NT2/D1 (cell line): ENCODE measurements at regions not wholly inside any gene's neighbourhood (a gene's known extent, or its start where the extent isn't known, plus 50 kb on each side); places are given as distances from the start of the nearest gene placed in this dataset.
A peak's percentile ranks its signal among the peaks of the same experiment; 100 is the strongest.
"Not testable (repeated sequence)": the region's sequence is repeated elsewhere in the genome, so short reads cannot be mapped to it uniquely, and the experiment has no call there.

Experiments
- DNase-seq: peaks from one replicate; pipeline ENCODE4 v3.0.0-alpha.2; 2011; ENCODE audit warnings: low read depth, low spot score
- H3K27me3 ChIP-seq: 2 replicates; pipeline ENCODE4 v1.6.0; 2011; ENCODE audit warnings: mild to moderate bottlenecking; ENCODE audit not compliant: insufficient read length, insufficient read depth
- H3K36me3 ChIP-seq: 2 replicates; pipeline ENCODE4 v1.6.1; 2011; ENCODE audit warnings: mild to moderate bottlenecking, low read length, mixed read lengths; ENCODE audit not compliant: insufficient read depth, insufficient read length
- H3K4me1 ChIP-seq: 2 replicates; pipeline ENCODE4 v1.5.1; 2011; ENCODE audit not compliant: insufficient read depth, insufficient read length
- H3K4me3 ChIP-seq: 2 replicates; pipeline ENCODE4 v1.5.1; 2011; ENCODE audit warnings: low read depth; ENCODE audit not compliant: insufficient read length
- H3K9ac ChIP-seq: 2 replicates; pipeline ENCODE4 v1.6.0; 2011; ENCODE audit warnings: low read depth; ENCODE audit not compliant: insufficient read length
- H3K9me3 ChIP-seq: 2 replicates; pipeline ENCODE4 v1.5.1; 2011; ENCODE audit warnings: mild to moderate bottlenecking, low read length; ENCODE audit not compliant: insufficient read depth
- SUZ12 ChIP-seq: IDR thresholded peaks from 2 replicates; pipeline ENCODE4 v1.6.1; 2011; ENCODE audit not compliant: insufficient read length, insufficient read depth; ENCODE audit errors: extremely low read depth
- YY1 ChIP-seq: IDR thresholded peaks from 2 replicates; pipeline ENCODE4 v1.6.1; 2011; ENCODE audit not compliant: insufficient read length, insufficient read depth
- ZNF274 ChIP-seq: IDR thresholded peaks from 2 replicates; pipeline ENCODE4 v1.6.1; 2011; ENCODE audit warnings: mild to moderate bottlenecking, low read depth, low read length

- Histone ChIP-seq H3K4me3 (no peak overlapping the region), H3K9me3 (peaks cover under 1% of the 10 kb centered on the region; the same call in 1 of the 2 replicates), H3K36me3 (no peaks in the 10 kb centered on the region), H3K9ac (no peak overlapping the region), H3K27me3 (no peaks in the 10 kb centered on the region), H3K4me1 (peaks cover 9% of the 10 kb centered on the region)
- DNase-seq, result no peak
- no peak for TF ChIP-seq ZNF274
- no peak for TF ChIP-seq SUZ12
- TF ChIP-seq YY1, result no peak
Measured at GRCh38 chr2:195561116-195561921, 95.7 kb upstream of the SLC39A10 start.

- TF ChIP-seq SUZ12 (no peak), YY1 (no peak), ZNF274 (no peak)
- no peak overlapping the region for H3K9ac ChIP-seq
- H3K4me1 ChIP-seq, result peaks cover 9% of the 10 kb centered on the region
- no peaks in the 10 kb centered on the region for H3K36me3 ChIP-seq
- no peaks in the 10 kb centered on the region for H3K9me3 ChIP-seq
- no peak for DNase-seq
- no peaks in the 10 kb centered on the region for H3K27me3 ChIP-seq
- H3K4me3 ChIP-seq, result no peak overlapping the region
Measured at GRCh38 chr2:195560209-195560895, 96.7 kb upstream of the SLC39A10 start.

DNA sequence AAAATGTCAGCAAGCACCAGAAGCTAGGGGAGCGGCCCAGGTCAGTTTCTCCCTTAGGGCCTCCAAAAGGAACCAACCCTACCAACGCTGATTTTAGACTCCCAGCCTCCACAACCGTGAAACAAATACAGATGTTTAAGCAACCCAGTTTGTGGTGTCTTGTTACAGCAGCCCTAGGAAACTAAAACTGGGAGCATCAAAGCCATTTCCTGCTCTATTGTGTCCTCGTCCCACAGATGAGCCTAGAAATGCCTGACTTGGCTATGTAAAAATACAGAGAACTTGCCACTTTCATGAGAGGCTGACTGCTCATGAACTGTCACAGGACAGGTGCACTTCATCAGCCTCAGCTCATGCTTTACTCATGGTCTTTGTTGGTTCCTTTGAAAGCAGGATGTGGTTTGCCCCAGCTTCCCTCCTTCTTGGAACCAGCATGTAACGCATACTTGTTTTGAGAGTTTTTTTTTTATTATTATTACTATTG is 97.6 kb upstream of the SLC39A10 start:
- peak; percentile 22 for DNase-seq
- no peaks in the 10 kb centered on the region for H3K36me3 ChIP-seq
- H3K9me3 ChIP-seq, result no peaks in the 10 kb centered on the region
- H3K4me1 ChIP-seq, result peaks cover 9% of the 10 kb centered on the region
- H3K4me3 ChIP-seq, result no peak overlapping the region
- peak overlapping the region; percentile 10 for H3K9ac ChIP-seq
- TF ChIP-seq SUZ12, result no peak
- no peak for TF ChIP-seq ZNF274
- no peaks in the 10 kb centered on the region for H3K27me3 ChIP-seq

GRCh38 chr2:195555971-195556370 is 101.1 kb upstream of the SLC39A10 start:
- H3K27me3 ChIP-seq, result no peaks in the 10 kb centered on the region
- no peak overlapping the region for H3K4me3 ChIP-seq
- no peaks in the 10 kb centered on the region for H3K9me3 ChIP-seq
- H3K4me1 ChIP-seq, result peaks cover 9% of the 10 kb centered on the region
- no peaks in the 10 kb centered on the region for H3K36me3 ChIP-seq
- TF ChIP-seq YY1, result no peak
- TF ChIP-seq SUZ12, result no peak
- no peak for TF ChIP-seq ZNF274
- H3K9ac ChIP-seq, result no peak overlapping the region
- no peak for DNase-seq

- DNase-seq, result no peak
- H3K9ac ChIP-seq, result no peak overlapping the region
- H3K27me3 ChIP-seq, result no peaks in the 10 kb centered on the region
- H3K4me3 ChIP-seq, result no peak overlapping the region
- no peaks in the 10 kb centered on the region for H3K36me3 ChIP-seq
- peaks cover 7% of the 10 kb centered on the region; the same call in 1 of the 2 replicates for H3K9me3 ChIP-seq
- no peak for TF ChIP-seq ZNF274
- no peak for TF ChIP-seq YY1
- no peak for TF ChIP-seq SUZ12
- H3K4me1 ChIP-seq, result no peaks in the 10 kb centered on the region
Measured at GRCh38 chr2:195552581-195552980, 104.4 kb upstream of the SLC39A10 start.

DNA sequence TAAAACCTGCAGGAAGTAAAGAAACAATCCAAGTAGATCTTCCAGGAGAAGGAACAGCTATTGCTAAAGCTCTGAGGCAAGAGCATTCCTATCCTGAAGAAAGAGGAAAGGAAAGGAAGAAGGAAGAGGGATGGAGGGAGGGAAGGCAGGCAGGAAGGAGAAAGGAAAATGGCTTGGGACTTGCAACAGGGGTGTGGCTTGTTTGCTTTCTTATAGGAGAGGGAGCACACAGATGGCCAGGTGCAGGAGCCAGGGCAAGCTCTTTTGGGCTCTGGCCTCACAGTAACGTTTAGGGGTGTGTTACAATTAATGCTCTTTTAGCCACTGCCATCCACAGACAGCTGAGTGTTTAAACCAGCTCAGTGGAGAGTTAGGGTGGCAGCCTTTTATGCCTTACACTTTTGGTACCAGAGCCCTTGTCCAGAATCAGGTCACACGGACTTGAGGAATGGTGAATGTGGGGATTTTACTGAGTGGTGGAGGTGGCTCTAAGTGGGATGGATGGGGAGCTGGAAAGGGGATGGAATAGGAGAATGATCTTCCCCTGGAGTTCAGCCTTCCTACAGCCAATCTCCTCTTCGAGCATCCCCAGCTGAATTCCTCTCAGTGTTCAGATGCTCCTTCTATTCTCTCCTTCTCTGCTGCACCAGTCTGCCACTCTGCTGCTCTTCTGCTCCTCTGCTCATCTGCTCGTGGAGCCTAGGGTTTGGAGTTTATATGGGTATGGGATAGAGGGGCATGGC is 108.7 kb upstream of the SLC39A10 start:
- Histone ChIP-seq H3K9me3 (peaks cover 12% of the 10 kb centered on the region; the same call in 1 of the 2 replicates), H3K4me1 (no peaks in the 10 kb centered on the region), H3K9ac (no peak overlapping the region), H3K4me3 (no peak overlapping the region), H3K27me3 (no peaks in the 10 kb centered on the region), H3K36me3 (no peaks in the 10 kb centered on the region)
- TF ChIP-seq YY1 (no peak), ZNF274 (no peak), SUZ12 (no peak)
- no peak for DNase-seq

DNA sequence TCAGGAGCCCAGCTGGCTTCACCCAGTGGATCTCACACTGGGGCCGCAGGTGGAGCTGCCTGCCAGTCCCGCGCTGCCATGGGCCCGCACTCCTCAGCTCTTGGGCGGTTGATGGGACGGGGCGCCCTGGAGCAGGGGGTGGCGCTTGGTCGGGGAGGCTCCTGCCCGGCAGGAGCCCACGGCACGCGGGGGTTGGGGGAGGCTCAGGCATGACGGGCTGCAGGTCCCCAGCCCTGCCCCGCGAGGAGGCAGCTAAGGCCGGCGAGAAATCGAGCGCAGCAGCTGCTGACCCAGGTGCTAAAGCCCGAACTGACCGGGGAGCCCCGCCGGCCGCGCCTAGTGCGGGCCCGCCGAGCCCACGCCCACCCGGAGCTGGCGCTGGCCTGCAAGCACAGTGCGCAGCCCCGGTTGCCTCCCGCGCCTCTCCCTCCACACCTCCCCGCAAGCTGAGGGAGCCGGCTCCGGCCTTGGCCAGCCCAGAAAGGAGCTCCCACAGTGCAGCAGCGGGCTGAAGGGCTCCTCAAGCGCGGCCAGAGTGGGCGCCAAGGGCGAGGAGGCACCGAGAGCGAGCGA is 109.7 kb upstream of the SLC39A10 start:
- DNase-seq, H3K4me3 ChIP-seq, H3K36me3 ChIP-seq, H3K27me3 ChIP-seq, H3K9ac ChIP-seq, H3K4me1 ChIP-seq: not testable (repeated sequence)
- peaks cover 12% of the 10 kb centered on the region; the same call in 1 of the 2 replicates for H3K9me3 ChIP-seq
